Pons (tissue), 1 donor: ENCODE measurements at regions not wholly inside any gene's neighbourhood (a gene's known extent, or its start where the extent isn't known, plus 50 kb on each side); places are given as distances from the start of the nearest gene placed in this dataset.
"Not testable (repeated sequence)": the region's sequence is repeated elsewhere in the genome, so short reads cannot be mapped to it uniquely, and the experiment has no call there.

ENCODE experiments used
- DNase-seq: peaks from one replicate; pipeline ENCODE4 v3.0.0-alpha.2; 2016; ENCODE audit warnings: low spot score

- DNase-seq = no peak
Measured at GRCh38 chr10:108338146-108338545, 1173.6 kb upstream of the SORCS1 start.

GRCh38 chr10:108336836-108337235, 1172.3 kb upstream of the SORCS1 start:
- no peak for DNase-seq

DNA sequence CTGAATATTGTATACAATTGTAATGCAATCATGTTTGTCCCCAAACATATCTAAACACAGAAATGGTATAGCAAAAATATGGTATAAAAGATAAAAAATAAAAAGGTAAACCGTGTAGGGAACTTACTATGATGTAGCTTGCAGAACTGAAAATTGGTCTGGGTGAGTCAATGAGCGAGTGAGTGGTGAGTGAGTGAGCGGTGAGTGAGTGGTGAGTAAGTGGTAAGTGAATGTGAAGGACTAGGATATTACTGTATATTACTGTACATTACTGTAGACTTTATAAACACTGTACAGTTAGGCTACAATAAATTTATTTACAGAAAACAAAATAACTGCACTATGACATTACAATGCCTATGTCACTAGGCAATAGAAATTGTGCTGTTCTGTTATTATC, 1163.2 kb upstream of the SORCS1 start:
- DNase-seq = no peak

DNA sequence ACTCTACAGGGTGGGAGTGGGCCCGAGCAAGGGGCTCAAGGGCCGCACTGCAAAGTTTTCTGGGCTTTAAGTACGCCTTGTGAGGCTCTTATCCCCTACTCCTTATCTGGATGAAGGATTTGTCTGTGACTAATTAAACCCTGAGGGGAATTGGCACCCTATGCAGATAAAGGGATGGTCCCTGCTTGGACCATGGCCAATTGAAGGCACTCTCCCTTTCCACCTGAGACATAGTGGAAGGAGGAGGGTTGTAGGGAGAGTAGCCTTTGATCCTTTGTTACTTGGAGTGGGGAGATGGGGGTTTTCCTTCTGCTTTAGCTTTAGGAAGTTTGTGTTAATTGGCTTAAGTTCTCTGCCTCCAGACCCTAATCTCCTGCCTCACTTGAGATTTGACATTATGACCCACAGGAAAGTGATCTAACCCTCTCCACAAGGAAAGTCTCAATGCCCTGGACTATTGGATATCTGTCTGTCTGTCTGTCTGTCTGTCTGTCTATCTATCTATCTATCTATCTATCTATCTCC, 1158.8 kb upstream of the SORCS1 start:
- no peak for DNase-seq

GRCh38 chr10:108319434-108320222, 1155.1 kb upstream of the SORCS1 start:
- no peak for DNase-seq

DNA sequence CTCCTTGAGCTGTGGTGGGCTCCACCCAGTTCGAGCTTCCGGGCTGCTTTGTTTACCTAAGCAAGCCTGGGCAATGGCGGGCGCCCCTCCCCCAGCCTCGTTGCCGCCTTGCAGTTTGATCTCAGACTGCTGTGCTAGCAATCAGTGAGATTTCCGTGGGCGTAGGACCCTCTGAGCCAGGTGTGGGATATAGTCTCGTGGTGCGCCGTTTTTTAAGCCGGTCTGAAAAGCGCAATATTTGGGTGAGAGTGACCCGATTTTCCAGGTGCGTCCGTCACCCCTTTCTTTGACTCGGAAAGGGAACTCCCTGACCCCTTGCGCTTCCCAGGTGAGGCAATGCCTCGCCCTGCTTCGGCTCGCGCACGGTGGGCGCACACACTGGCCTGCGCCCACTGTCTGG, 1151.1 kb upstream of the SORCS1 start:
- DNase-seq = not testable (repeated sequence)

DNA sequence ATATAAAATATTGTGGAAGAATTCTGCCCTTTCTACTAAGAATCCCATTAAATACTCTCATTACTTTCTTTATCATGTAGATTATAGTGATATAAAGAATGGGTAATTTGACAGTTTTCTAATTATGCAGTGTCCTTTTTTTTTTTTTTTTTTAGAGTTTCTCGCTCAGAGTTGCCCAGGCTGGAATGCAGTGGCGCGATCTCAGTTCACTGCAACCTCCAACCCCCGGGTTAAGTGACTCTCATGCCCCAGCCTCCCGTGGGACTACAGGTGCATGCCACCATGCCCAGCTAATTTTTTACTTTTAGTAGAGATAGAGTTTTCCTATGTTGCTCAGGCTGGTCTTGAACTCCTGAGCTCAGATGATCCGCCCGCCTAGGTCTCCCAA, 1143.4 kb upstream of the SORCS1 start:
- DNase-seq = no peak

GRCh38 chr10:108307250-108307924, 1142.9 kb upstream of the SORCS1 start:
- no peak for DNase-seq

DNA sequence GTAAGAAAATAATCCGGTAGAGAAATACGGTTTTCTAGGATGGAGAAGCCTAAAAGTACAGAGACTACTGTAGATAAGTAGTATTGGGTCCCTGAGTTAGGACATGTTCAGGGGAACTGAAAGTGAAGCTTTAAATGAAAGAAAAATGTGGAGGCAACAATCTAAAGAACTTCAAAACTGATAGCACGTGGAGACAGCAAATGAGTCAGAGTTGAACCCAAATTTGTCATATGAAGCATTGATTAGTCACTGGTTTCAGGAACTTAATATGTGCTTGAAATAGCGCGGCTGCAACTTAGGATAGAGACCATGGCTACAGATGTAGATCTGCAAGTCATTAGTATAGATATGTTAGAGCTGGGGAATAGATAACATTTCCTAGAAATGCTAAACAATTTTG, 1138.6 kb upstream of the SORCS1 start:
- DNase-seq = no peak

GRCh38 chr10:108301002-108301401, 1136.5 kb upstream of the SORCS1 start:
- DNase-seq = no peak

- no peak for DNase-seq
Measured at GRCh38 chr10:108290823-108291222, 1126.3 kb upstream of the SORCS1 start.

DNA sequence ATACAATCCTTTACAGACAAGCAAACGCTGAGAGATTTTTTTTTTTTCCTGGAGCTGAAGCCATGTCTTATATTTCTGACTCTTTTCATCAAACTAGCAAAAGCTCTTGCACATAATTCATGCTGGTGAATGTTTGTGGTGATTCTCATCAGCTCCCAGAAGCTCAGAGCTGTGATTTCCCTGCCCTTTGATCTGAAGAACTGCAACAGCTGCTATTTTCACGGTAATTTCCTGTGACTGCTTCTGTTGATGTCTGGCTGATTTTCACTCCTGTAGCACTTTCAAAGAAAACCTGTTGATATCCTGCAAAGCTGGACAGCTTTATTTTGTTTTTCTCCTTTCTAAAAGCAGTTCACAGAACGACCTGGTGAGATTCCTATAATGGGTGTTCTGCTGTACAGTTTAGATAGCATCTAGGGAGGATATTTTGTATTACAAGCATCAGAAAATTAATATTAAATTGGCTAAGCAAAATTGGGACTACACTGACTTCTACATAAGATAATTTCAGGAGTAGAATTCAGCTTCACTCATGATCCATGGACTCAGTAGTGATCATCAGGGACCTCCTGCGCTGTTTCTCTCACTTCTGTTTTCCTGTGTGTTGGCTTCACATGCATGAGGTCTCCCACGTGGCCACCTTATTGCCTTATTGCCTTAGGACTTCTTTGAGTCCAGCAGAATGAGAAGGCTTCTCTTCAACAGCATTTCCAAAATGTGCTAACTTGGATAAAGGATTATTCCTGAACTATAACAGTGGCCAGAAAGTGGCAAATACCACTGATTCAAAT, 1111.6 kb upstream of the SORCS1 start:
- no peak for DNase-seq

DNA sequence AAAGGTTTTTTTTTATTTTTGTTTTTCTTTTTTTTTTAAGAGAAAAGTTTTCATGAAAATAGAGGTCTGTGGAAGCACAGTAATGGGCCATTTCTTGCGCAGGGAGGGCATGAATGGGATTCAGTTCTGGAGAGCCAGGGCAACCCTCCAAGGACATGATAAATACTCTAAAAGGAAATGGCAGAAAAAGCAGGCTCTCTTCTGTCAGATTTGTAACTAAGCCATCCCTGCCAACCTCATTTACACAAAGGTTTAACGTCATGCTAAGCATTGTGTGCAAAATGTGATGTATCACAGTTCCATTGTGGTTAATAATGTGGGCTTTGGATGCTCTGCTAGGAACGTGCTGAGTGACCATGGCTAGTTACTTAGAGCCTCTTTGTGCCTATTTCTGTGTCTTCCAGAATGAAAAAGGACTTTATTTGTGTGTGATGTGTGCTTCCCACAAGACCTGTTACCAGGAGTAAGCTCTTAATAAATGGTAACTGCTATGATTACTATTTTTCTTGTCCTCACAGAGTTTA, 1095.9 kb upstream of the SORCS1 start:
- no peak for DNase-seq

DNA sequence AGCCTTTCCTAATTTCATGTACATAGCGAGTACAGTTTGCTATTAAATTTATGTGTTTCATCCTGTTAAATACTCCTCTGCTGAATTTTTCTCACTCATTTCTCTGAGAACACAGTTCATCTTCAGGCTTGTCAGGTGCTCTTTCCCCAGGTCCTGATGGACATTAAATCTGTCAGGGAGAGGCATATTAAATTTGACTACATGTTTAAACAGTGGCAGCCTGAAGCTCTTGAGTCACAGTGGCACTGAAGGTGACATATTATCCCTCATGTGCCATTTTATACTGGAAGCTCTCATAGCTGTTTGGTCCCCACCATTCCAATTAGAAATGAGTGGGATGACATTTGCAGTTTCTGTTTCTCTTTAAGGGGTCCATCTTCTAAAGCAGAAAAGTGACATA, 1089.6 kb upstream of the SORCS1 start:
- no peak for DNase-seq

- no peak for DNase-seq
Measured at GRCh38 chr10:108252771-108253170, 1088.3 kb upstream of the SORCS1 start.

GRCh38 chr10:108250936-108251620, 1086.6 kb upstream of the SORCS1 start:
- no peak for DNase-seq

DNA sequence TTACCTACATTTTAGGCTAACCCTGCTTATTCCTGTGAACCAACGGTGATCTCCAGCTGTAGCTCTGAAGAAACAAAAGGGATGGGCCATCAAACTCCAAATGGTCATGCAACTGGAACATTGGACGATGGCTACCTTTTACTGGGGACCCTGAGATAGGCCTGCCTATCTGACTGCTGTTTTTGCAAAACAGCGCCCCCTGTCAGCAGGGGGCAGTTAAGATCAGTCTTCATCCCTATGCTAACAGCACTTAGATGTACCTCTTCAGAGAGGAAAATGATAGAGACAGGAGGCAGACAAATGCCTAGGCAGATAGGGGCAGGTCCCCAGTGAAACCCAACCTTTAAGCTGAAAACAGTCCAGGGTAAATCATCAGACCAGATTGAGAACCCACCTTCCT, 1085.4 kb upstream of the SORCS1 start:
- DNase-seq = no peak

GRCh38 chr10:108244443-108245228, 1080.1 kb upstream of the SORCS1 start:
- no peak for DNase-seq

DNA sequence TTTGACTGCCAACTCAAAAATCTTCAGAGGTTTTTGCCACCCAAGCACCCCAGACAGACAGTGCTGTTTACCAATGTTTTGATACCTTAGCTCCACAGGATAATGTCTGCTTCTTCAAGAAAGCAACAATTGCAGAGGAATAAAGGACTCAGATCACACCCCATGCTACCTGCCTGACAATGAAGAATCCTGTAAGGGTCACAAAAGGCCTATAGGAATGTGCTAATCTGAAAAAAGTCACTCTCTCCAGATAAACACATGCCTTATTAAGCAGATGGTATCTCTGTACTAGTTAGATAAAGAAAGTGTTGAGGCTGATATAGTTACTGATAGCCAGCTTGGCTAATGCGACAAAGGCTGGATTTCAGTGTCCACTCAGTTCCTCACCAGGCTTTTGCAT, 1076.7 kb upstream of the SORCS1 start:
- no peak for DNase-seq

GRCh38 chr10:108238261-108238660, 1073.8 kb upstream of the SORCS1 start:
- no peak for DNase-seq
